Esophagus muscularis mucosa (tissue), 3 donors: ENCODE measurements at regions not wholly inside any gene's neighbourhood (a gene's known extent, or its start where the extent isn't known, plus 50 kb on each side); places are given as distances from the start of the nearest gene placed in this dataset.

Experiments
- CTCF ChIP-seq, 3 experiments: fragments of 200-600 bp in 2 of 3; fragments of 450-650 bp in 1 of 3; sonication (generic) in 2 of 3; IDR thresholded peaks; one replicate each; pipeline ENCODE4 v1.5.1; 2017 to 2019; ENCODE audit warnings: antibody characterized with exemption in 3 of 3, mild to moderate bottlenecking in 2 of 3, moderate library complexity in 1 of 3
- POLR2AphosphoS5 ChIP-seq, 2 donors: sonication (generic); formaldehyde crosslinking; IDR thresholded peaks; one replicate each; pipeline ENCODE4 v1.6.1; 2017; ENCODE audit warnings: antibody characterized with exemption in 2 of 2

GRCh38 chr13:91220872-91221271 is 126.6 kb upstream of the MIR17HG start:
- no peak for TF ChIP-seq CTCF (IDR thresholded peaks at IDR 0.05)
- no peak for TF ChIP-seq POLR2AphosphoS5 (IDR thresholded peaks at IDR 0.05)
